ENCODE measurements at regions not wholly inside any gene's neighbourhood (a gene's known extent, or its start where the extent isn't known, plus 50 kb on each side); places are given as distances from the start of the nearest gene placed in this dataset.
A peak's percentile ranks its signal among the peaks of the same experiment; 100 is the strongest.
"Not testable (repeated sequence)": the region's sequence is repeated elsewhere in the genome, so short reads cannot be mapped to it uniquely, and the experiment has no call there.

DNA sequence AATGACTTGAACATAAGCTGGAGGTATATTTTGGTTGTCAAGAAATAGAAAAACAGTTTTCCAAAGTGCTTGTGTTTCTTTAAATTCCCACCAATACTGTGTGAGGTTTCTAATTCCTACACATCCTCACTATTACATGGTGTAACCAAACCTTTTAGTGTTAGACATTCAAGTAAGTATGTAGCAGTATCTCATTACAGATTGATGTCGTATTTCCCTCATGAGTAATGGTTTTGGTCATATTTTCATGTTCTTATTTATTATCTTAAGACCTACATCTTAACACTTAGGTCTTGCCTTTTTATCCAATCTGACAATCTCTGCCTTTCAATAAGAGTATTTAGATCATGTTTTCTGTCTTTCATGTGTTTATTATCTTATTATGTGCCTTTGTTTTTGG is 253.7 kb upstream of the ANXA10 start:
- H3K27me3 Mint-ChIP-seq: no peaks in the 10 kb centered on the region
- DNase-seq: no peak
- H3K4me3 Mint-ChIP-seq: no peak overlapping the region
- H3K4me1 Mint-ChIP-seq: no peaks in the 10 kb centered on the region
- no peak overlapping the region for H3K27ac Mint-ChIP-seq
- H3K9me3 Mint-ChIP-seq: peaks cover 0 to 7% (median 2%) of the 10 kb centered on the region in 7 donors
- no peaks in the 10 kb centered on the region for H3K36me3 Mint-ChIP-seq
- ATAC-seq (ENCODE audit: low read depth in 2 of 2): no peak

DNA sequence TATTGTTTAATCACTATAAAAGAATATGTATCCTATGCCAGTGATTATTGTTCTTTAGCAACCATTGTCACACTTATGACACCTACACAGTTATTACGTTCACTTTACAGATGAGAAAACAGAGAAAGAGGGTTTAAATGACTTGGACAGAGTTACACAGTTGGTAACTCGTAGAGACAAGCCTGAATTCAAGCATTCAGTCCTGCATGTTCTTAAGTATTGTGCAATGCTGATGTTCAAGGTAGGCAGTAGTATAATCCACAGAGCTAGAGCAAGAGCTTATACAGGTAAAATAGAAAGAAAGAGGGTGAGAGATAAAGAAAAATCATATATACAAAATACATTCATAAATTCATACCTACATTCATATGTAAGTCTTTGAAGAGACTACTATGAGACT is 249.8 kb upstream of the ANXA10 start:
- H3K27ac Mint-ChIP-seq: no peak overlapping the region

GRCh38 chr4:167854881-167855280 is 237.5 kb upstream of the ANXA10 start:
- Mint-ChIP-seq H3K36me3 (no peaks in the 10 kb centered on the region), H3K4me1 (no peaks in the 10 kb centered on the region), H3K27me3 (no peaks in the 10 kb centered on the region), H3K27ac (peak overlapping the region in 1 of 6 donors; percentile 50), H3K4me3 (no peak overlapping the region), H3K9me3 (peaks cover 0 to 17% (median 4%) of the 10 kb centered on the region in 7 donors)
- DNase-seq (no peak), ATAC-seq (ENCODE audit: low read depth in 2 of 2) (no peak)

More for the DNA sequence above, 249.8 kb upstream of the ANXA10 start:
- Mint-ChIP-seq H3K4me3 (no peak overlapping the region), H3K9me3 (peaks cover 0 to 11% (median 1%) of the 10 kb centered on the region in 7 donors), H3K27me3 (no peaks in the 10 kb centered on the region), H3K36me3 (no peaks in the 10 kb centered on the region), H3K4me1 (no peaks in the 10 kb centered on the region)
- no peak for ATAC-seq (ENCODE audit: low read depth in 2 of 2)
- no peak for DNase-seq

- not testable (repeated sequence) for ATAC-seq (ENCODE audit: low read depth in 2 of 2); H3K27ac Mint-ChIP-seq; H3K27me3 Mint-ChIP-seq; DNase-seq; H3K4me1 Mint-ChIP-seq; H3K4me3 Mint-ChIP-seq; H3K36me3 Mint-ChIP-seq
- H3K9me3 Mint-ChIP-seq: peaks cover 0 to 17% (median 4%) of the 10 kb centered on the region in 7 donors
These were observed 234.2 kb upstream of the ANXA10 start for GRCh38 chr4:167858127-167858526.

GRCh38 chr4:167867191-167867590 is 225.1 kb upstream of the ANXA10 start:
- DNase-seq (no peak), ATAC-seq (ENCODE audit: low read depth in 2 of 2) (no peak)
- peaks cover 0 to 1% (median 0%) of the 10 kb centered on the region in 7 donors for H3K9me3 Mint-ChIP-seq
- no peaks in the 10 kb centered on the region for H3K27me3 Mint-ChIP-seq
- H3K36me3 Mint-ChIP-seq: no peaks in the 10 kb centered on the region
- no peak overlapping the region for H3K4me3 Mint-ChIP-seq
- no peaks in the 10 kb centered on the region for H3K4me1 Mint-ChIP-seq
- H3K27ac Mint-ChIP-seq: no peak overlapping the region

- no peak overlapping the region for H3K27ac Mint-ChIP-seq
- H3K9me3 Mint-ChIP-seq: peaks cover 0 to 2% (median 0%) of the 10 kb centered on the region in 7 donors
- no peaks in the 10 kb centered on the region for H3K36me3 Mint-ChIP-seq
- H3K4me3 Mint-ChIP-seq: no peak overlapping the region
- no peaks in the 10 kb centered on the region for H3K27me3 Mint-ChIP-seq
- DNase-seq: no peak
- H3K4me1 Mint-ChIP-seq: no peaks in the 10 kb centered on the region
- ATAC-seq (ENCODE audit: low read depth in 2 of 2): no peak
These were observed 224.2 kb upstream of the ANXA10 start for GRCh38 chr4:167868163-167868562.

- Mint-ChIP-seq H3K27ac (no peak overlapping the region), H3K9me3 (peaks cover 0 to 20% (median 1%) of the 10 kb centered on the region in 7 donors)
These were observed 218.8 kb upstream of the ANXA10 start for GRCh38 chr4:167873496-167873895.

GRCh38 chr4:167876091-167876490 is 216.2 kb upstream of the ANXA10 start:
- H3K9me3 Mint-ChIP-seq: peaks cover 0 to 33% (median 2%) of the 10 kb centered on the region in 7 donors
- not testable (repeated sequence) for ATAC-seq (ENCODE audit: low read depth in 2 of 2); H3K27me3 Mint-ChIP-seq; H3K36me3 Mint-ChIP-seq; H3K4me1 Mint-ChIP-seq; H3K27ac Mint-ChIP-seq; H3K4me3 Mint-ChIP-seq; DNase-seq

More at GRCh38 chr4:167873496-167873895, 218.8 kb upstream of the ANXA10 start:
- H3K4me3 Mint-ChIP-seq: no peak overlapping the region
- ATAC-seq (ENCODE audit: low read depth in 2 of 2) (no peak), DNase-seq (no peak)
- no peaks in the 10 kb centered on the region for H3K36me3 Mint-ChIP-seq
- no peaks in the 10 kb centered on the region for H3K27me3 Mint-ChIP-seq
- H3K4me1 Mint-ChIP-seq: no peaks in the 10 kb centered on the region

DNA sequence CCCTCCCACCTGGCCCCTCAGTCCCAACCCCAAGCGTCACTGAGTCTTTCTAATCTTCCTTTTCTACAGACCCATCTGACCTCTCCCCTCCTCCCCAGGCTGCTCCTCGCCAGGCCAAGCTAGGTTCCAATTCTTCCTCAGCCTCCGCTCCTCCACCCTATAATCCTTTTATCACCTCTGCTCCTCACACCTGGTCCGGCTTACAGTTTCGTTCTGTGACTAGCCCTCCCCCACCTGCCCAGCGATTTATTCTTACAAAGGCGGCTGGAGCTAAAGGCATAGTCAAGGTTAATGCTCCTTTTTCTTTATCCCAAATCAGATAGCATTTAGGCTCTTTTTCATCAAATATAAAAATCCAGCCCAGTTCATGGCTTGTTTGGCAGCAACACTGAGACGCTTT is 214.5 kb upstream of the ANXA10 start:
- not testable (repeated sequence) for ATAC-seq (ENCODE audit: low read depth in 2 of 2); DNase-seq; H3K36me3 Mint-ChIP-seq; H3K4me1 Mint-ChIP-seq; H3K27me3 Mint-ChIP-seq; H3K27ac Mint-ChIP-seq
- Mint-ChIP-seq H3K4me3 (peak overlapping the region in 1 of 8 donors; percentile 7), H3K9me3 (peaks cover 0 to 33% (median 2%) of the 10 kb centered on the region in 7 donors)

DNA sequence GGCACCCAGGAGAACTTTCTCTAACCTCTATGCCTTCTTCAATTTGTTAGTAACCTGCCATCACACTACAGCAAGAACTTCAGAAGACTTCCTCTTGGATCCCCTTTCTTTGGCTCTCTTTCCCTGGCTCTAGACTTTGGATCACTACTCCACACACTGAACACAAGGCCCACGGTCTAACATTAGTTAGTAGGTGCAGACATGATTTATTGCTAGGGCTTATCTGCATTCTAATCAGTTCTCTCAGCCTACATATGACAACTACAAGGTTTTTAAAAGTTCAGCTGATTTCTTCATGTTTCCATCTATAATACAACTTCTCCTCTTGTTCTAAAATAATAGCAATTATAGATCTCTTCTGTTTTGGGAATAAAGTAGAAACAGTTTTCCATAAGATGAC is 209.1 kb upstream of the ANXA10 start:
- no peak overlapping the region for H3K4me3 Mint-ChIP-seq
- H3K27ac Mint-ChIP-seq: no peak overlapping the region
- no peak for ATAC-seq (ENCODE audit: low read depth in 2 of 2)

DNA sequence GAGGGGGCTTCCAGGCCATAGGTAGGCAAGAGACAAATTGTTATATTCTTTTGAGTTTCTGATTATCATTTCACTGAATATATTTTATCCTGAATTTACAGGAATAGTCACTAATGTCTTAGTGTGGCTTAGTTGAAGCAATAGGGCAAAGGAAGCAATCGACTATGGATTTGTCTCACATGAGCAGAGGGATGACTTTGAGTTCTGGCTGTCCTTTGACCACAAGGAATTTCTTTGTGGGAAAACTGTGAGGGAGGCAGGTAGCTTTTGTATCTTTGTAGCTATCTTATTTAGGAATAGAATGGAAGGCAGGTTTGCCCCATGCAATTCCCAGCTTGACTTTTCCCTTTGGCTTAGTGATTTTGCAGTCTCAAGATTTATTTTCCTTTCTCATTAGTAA is 207.3 kb upstream of the ANXA10 start:
- DNase-seq (no peak), ATAC-seq (ENCODE audit: low read depth in 2 of 2) (no peak)
- Mint-ChIP-seq H3K4me3 (no peak overlapping the region), H3K9me3 (peaks cover 0 to 8% (median under 1%) of the 10 kb centered on the region in 7 donors), H3K4me1 (no peaks in the 10 kb centered on the region), H3K27me3 (no peaks in the 10 kb centered on the region), H3K36me3 (no peaks in the 10 kb centered on the region), H3K27ac (peak overlapping the region in 1 of 6 donors; percentile 24)

More for the DNA sequence above, 209.1 kb upstream of the ANXA10 start:
- Mint-ChIP-seq H3K27me3 (no peaks in the 10 kb centered on the region), H3K36me3 (no peaks in the 10 kb centered on the region), H3K9me3 (peaks cover 0 to 17% (median 3%) of the 10 kb centered on the region in 7 donors), H3K4me1 (no peaks in the 10 kb centered on the region)
- DNase-seq: no peak

- Mint-ChIP-seq H3K4me1 (no peaks in the 10 kb centered on the region), H3K36me3 (no peaks in the 10 kb centered on the region), H3K9me3 (peaks cover 0 to 6% (median 2%) of the 10 kb centered on the region in 7 donors), H3K4me3 (no peak overlapping the region), H3K27me3 (no peaks in the 10 kb centered on the region), H3K27ac (no peak overlapping the region)
- no peak for ATAC-seq (ENCODE audit: low read depth in 2 of 2)
- DNase-seq: no peak
These were observed 206.5 kb upstream of the ANXA10 start for GRCh38 chr4:167885872-167886271.

- Mint-ChIP-seq H3K9me3 (peaks cover 0 to 6% (median 4%) of the 10 kb centered on the region in 7 donors), H3K27me3 (no peaks in the 10 kb centered on the region), H3K36me3 (no peaks in the 10 kb centered on the region), H3K4me3 (no peak overlapping the region), H3K4me1 (no peaks in the 10 kb centered on the region), H3K27ac (no peak overlapping the region)
- ATAC-seq (ENCODE audit: low read depth in 2 of 2) (no peak), DNase-seq (no peak)
These were observed 204.6 kb upstream of the ANXA10 start for GRCh38 chr4:167887726-167888125.

DNA sequence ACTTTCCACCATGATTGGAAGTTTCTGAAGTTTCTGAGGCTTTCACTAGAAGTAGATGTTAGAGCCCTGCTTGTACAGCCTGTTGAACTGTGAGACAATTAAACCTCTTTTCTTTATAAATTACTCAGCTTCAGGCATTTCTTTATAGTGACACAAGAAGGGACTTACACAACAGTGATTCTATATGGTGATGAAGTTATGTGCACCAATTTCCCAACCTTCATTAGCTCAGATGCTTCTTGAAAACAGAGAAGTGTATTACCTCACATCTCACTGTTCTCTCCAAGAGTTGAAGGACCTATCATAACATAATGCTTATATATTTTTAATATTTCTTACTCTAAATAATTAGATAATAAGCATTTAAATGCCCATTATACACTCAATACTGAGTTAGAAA is 202.1 kb upstream of the ANXA10 start:
- Mint-ChIP-seq H3K9me3 (peaks cover 0 to 6% (median 4%) of the 10 kb centered on the region in 7 donors), H3K27ac (no peak overlapping the region), H3K4me3 (no peak overlapping the region), H3K27me3 (no peaks in the 10 kb centered on the region), H3K36me3 (no peaks in the 10 kb centered on the region), H3K4me1 (no peaks in the 10 kb centered on the region)
- DNase-seq (no peak), ATAC-seq (ENCODE audit: low read depth in 2 of 2) (no peak)

DNA sequence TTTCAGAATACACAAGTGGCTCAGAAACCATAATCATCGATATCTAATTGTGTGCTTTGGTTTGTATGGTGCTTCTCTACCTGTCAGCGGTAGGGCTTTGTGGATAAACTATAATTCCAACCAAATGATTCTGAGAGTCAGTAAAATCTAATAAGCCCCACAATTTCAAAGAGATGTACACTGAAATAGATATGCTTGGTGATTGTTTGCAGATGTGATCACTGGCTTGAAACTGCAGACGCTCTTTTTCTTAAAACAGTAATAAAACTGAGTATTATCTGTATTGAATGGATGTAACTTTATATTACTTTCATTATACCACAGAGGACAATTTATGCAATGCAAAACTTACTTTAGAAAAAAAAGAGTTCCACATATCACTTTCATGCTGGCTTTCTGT is 198.8 kb upstream of the ANXA10 start:
- no peak overlapping the region for H3K4me3 Mint-ChIP-seq
- ATAC-seq (ENCODE audit: low read depth in 2 of 2) (no peak), DNase-seq (no peak)
- H3K9me3 Mint-ChIP-seq: peaks cover 0 to 8% (median 3%) of the 10 kb centered on the region in 7 donors
- no peaks in the 10 kb centered on the region for H3K4me1 Mint-ChIP-seq
- no peak overlapping the region for H3K27ac Mint-ChIP-seq
- no peaks in the 10 kb centered on the region for H3K27me3 Mint-ChIP-seq
- no peaks in the 10 kb centered on the region for H3K36me3 Mint-ChIP-seq

Data from naive B cell (primary cell).